GM20000 (cell line): ENCODE measurements at regions not wholly inside any gene's neighbourhood (a gene's known extent, or its start where the extent isn't known, plus 50 kb on each side); places are given as distances from the start of the nearest gene placed in this dataset.
"Not testable (repeated sequence)": the region's sequence is repeated elsewhere in the genome, so short reads cannot be mapped to it uniquely, and the experiment has no call there.

ENCODE experiments used
- DNase-seq: peaks from one replicate; pipeline ENCODE4 v3.0.0; 2012; ENCODE audit warnings: low spot score
- TF ChIP-seq, protein P1 (sequence below): IDR thresholded peaks from 2 replicates; pipeline ENCODE4 v1.5.1; 2012; ENCODE audit warnings: mild to moderate bottlenecking, control low read depth; ENCODE audit errors: extremely low read depth, missing control alignments

GRCh38 chr1:82377201-82377884 lies 576.6 kb downstream of the ADGRL2 start:
- TF ChIP-seq, protein P1, sequence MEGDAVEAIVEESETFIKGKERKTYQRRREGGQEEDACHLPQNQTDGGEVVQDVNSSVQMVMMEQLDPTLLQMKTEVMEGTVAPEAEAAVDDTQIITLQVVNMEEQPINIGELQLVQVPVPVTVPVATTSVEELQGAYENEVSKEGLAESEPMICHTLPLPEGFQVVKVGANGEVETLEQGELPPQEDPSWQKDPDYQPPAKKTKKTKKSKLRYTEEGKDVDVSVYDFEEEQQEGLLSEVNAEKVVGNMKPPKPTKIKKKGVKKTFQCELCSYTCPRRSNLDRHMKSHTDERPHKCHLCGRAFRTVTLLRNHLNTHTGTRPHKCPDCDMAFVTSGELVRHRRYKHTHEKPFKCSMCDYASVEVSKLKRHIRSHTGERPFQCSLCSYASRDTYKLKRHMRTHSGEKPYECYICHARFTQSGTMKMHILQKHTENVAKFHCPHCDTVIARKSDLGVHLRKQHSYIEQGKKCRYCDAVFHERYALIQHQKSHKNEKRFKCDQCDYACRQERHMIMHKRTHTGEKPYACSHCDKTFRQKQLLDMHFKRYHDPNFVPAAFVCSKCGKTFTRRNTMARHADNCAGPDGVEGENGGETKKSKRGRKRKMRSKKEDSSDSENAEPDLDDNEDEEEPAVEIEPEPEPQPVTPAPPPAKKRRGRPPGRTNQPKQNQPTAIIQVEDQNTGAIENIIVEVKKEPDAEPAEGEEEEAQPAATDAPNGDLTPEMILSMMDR = no peak
- no peak for DNase-seq

GRCh38 chr1:82373710-82374109 lies 573.0 kb downstream of the ADGRL2 start:
- DNase-seq = no peak
- TF ChIP-seq, protein P1 = no peak

DNA sequence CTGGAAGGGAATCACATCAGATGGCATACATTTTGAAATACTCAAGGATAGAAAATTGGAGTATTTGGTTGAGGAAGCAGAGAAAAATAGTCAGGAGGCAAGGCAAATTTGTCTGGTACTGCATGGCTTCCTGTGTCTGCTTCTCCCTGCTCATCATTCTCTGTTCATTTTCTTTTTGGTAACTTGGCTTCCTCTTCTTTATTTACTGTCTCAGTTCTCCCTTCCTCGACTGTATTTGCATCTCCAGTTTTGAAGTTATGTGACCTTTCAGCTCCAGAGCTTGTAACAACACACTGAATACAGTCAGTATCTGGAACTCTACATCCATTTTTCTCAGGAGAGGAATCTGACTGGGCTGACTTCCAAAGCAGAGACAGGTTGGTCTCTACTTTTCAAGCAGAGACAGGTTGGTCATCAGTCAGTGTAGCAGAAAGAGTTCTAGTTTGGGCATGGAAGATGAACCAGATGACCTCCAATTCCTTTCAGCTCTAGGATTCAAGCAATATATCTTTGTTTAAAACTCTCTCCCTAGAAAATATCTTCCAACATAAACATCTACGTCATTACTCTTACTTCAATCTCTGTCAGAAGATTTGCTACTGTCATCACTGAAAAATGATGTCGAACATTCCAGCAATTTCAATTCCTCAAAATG lies 571.2 kb downstream of the ADGRL2 start:
- TF ChIP-seq, protein P1 = no peak

GRCh38 chr1:82367456-82367855 lies 566.7 kb downstream of the ADGRL2 start:
- TF ChIP-seq, protein P1 = no peak
- no peak for DNase-seq

More for the DNA sequence above, 571.2 kb downstream of the ADGRL2 start:
- DNase-seq = no peak

DNA sequence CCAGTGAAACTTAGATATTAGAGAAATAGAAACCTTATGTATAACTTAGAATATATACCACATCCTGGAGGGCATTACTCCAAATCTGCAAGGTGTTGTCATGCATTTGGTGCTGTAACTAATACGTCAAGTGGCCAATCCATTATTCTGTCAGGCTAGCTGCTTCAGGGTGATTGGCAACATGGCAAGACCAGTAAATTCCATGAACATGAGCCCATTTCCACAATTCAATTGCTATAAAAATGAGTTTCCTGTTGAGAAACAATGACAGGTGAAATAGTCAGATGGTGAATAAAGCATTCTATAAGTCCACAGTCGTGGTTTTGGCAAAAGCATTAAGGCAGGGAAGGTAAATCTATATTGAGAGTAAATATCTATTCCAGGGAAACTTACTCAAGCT lies 566.0 kb downstream of the ADGRL2 start:
- TF ChIP-seq, protein P1 = no peak

GRCh38 chr1:82359541-82359940 lies 558.8 kb downstream of the ADGRL2 start:
- not testable (repeated sequence) for DNase-seq

More for the DNA sequence above, 566.0 kb downstream of the ADGRL2 start:
- no peak for DNase-seq

- not testable (repeated sequence) for DNase-seq
Measured at GRCh38 chr1:82358706-82359105, 558.0 kb downstream of the ADGRL2 start.

DNA sequence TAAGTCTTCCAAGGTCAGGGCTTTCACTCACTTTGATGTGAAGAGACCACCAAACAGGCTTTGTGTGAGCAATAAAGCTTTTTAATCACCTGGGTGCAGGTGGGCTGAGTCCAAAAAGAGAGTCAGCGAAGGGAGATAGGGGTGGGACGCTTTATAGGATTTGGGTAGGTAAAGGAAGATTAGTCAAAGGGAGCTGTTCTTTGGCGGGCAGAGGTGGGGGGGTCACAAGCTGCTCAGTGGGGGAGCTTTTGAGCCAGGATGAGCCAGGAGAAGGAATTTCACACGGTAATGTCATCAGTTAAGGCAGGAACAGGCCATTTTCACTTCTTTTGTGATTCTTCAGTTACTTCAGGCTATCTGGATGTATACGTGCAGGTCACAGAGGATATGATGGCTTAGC lies 553.8 kb downstream of the ADGRL2 start:
- not testable (repeated sequence) for DNase-seq

DNA sequence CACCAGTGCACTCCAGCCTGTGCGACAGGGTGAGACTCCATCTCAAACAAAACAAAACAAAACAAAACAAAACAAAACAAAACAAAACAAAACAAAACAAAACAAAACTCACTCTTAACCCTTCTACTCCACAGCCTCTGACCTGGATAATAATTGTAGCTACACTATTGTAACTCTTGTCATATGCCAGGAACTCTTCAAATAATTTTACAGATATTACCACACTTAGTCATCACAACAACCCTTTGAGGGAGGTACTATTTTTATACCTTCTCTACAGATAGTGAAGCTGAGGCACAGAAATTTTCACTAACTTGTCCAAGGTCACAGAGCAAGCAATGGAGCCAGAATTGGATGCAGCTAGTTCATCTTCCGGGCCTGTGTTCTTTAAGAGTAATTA lies 547.8 kb downstream of the ADGRL2 start:
- TF ChIP-seq, protein P1 = no peak
- DNase-seq = no peak
